Neural cell (in vitro differentiated cells): ENCODE measurements at regions not wholly inside any gene's neighbourhood (a gene's known extent, or its start where the extent isn't known, plus 50 kb on each side); places are given as distances from the start of the nearest gene placed in this dataset.

Source experiments
- H2AFZ ChIP-seq: fragments of 200-600, 300-800 bp; sonication (generic), shearing (Covaris generic); 2 replicates; pipeline ENCODE4 v1.6.0; 2014; ENCODE audit warnings: low read depth, mild to moderate bottlenecking, antibody characterized with exemption, low read length, moderate library complexity
- H3F3A ChIP-seq: fragments of 200-600 bp; shearing (Covaris generic); 2 replicates; pipeline ENCODE4 v1.6.1; 2016; ENCODE audit warnings: mild to moderate bottlenecking, moderate library complexity, mixed read lengths, antibody characterized with exemption, low read length; ENCODE audit not compliant: insufficient read depth, poor library complexity, severe bottlenecking
- H3K27ac ChIP-seq: fragments of 200-600, 300-800 bp; sonication (generic), shearing (Covaris generic); 2 replicates; pipeline ENCODE4 v1.5.1; 2014; ENCODE audit warnings: mild to moderate bottlenecking, low read length, moderate library complexity
- H3K27me3 ChIP-seq: fragments of 300-800, 200-600 bp; sonication (generic), shearing (Covaris generic); 2 replicates; pipeline ENCODE4 v1.6.0; 2014; ENCODE audit warnings: mild to moderate bottlenecking, low read depth, low read length, moderate library complexity; ENCODE audit not compliant: insufficient read depth
- H3K36me3 ChIP-seq: fragments of 300-800, 200-600 bp; sonication (generic), shearing (Covaris generic); 2 replicates; pipeline ENCODE4 v1.5.1; 2014; ENCODE audit warnings: mild to moderate bottlenecking, antibody characterized with exemption, low read length, moderate library complexity; ENCODE audit not compliant: insufficient read depth
- H3K4me2 ChIP-seq: fragments of 300-800, 200-600 bp; sonication (generic), shearing (Covaris generic); 2 replicates; pipeline ENCODE4 v1.6.0; 2014; ENCODE audit warnings: mild to moderate bottlenecking, low read length
- H3K4me3 ChIP-seq: fragments of 300-800, 200-600 bp; sonication (generic), shearing (Covaris generic); 2 replicates; pipeline ENCODE4 v1.5.1; 2014; ENCODE audit warnings: mild to moderate bottlenecking, low read length, moderate library complexity
- H3K79me2 ChIP-seq: fragments of 200-600 bp; shearing (Covaris generic); replicated peaks from 2 replicates; pipeline ENCODE4 v1.6.0; 2014; ENCODE audit warnings: mild to moderate bottlenecking, low read length, moderate library complexity; ENCODE audit not compliant: insufficient read depth
- H3K9ac ChIP-seq: fragments of 300-800, 200-600 bp; sonication (generic), shearing (Covaris generic); 2 replicates; pipeline ENCODE4 v1.6.1; 2016; ENCODE audit warnings: mild to moderate bottlenecking, low read length, mixed read lengths
- H3K9me2 ChIP-seq: fragments of 200-600 bp; shearing (Covaris generic); 2 replicates; pipeline ENCODE4 v1.6.1; 2016; ENCODE audit warnings: mild to moderate bottlenecking, low read length, mixed read lengths; ENCODE audit not compliant: insufficient read depth
- H3K9me3 ChIP-seq: fragments of 200-600, 300-800 bp; sonication (generic), shearing (Covaris generic); 2 replicates; pipeline ENCODE4 v1.6.1; 2016; ENCODE audit warnings: mild to moderate bottlenecking, mixed run types, low read length, moderate library complexity, mixed read lengths
- H4K20me1 ChIP-seq: fragments of 200-600 bp; shearing (Covaris generic); 2 replicates; pipeline ENCODE4 v1.6.1; 2016; ENCODE audit warnings: mild to moderate bottlenecking, mixed run types; ENCODE audit not compliant: insufficient read depth
- EP300 ChIP-seq: fragments of 450-650 bp; conservative IDR thresholded peaks from 2 replicates; pipeline ENCODE4 v1.6.1; 2014; ENCODE audit warnings: antibody characterized with exemption, mild to moderate bottlenecking, moderate library complexity; ENCODE audit not compliant: poor library complexity, severe bottlenecking
- EZH2 ChIP-seq: fragments of 200-600, 300-800 bp; shearing (Covaris generic), sonication (generic); IDR thresholded peaks from 2 replicates; pipeline ENCODE4 v1.6.1; 2014; ENCODE audit warnings: antibody characterized with exemption, low read length, borderline replicate concordance, mild to moderate bottlenecking; ENCODE audit not compliant: insufficient read depth, poor library complexity, severe bottlenecking
- MXI1 ChIP-seq: fragments of 450-650 bp; conservative IDR thresholded peaks from 2 replicates; pipeline ENCODE4 v1.6.1; 2014; ENCODE audit warnings: antibody characterized with exemption, mild to moderate bottlenecking; ENCODE audit not compliant: poor library complexity, severe bottlenecking
- POLR2AphosphoS5 ChIP-seq: IDR thresholded peaks from 2 replicates; pipeline ENCODE4 v1.6.1; 2012
- RAD21 ChIP-seq: fragments of 450-650 bp; conservative IDR thresholded peaks from 2 replicates; pipeline ENCODE4 v1.6.1; 2014; ENCODE audit warnings: antibody characterized with exemption, mild to moderate bottlenecking, moderate library complexity
- SMC3 ChIP-seq: fragments of 450-650 bp; conservative IDR thresholded peaks from 2 replicates; pipeline ENCODE4 v1.6.1; 2014; ENCODE audit warnings: antibody characterized with exemption, mild to moderate bottlenecking, moderate library complexity; ENCODE audit not compliant: poor library complexity
- TAF1 ChIP-seq: IDR thresholded peaks from 2 replicates; pipeline ENCODE4 v1.6.1; 2012; ENCODE audit warnings: low read depth
- TF ChIP-seq, protein P1 (sequence below): IDR thresholded peaks from 2 replicates; pipeline ENCODE4 v1.6.1; 2012; ENCODE audit warnings: borderline replicate concordance
- TF ChIP-seq, protein P2 (sequence below): fragments of 450-650 bp; IDR thresholded peaks from 2 replicates; pipeline ENCODE4 v1.5.1; 2014; ENCODE audit warnings: antibody characterized with exemption, mild to moderate bottlenecking, moderate library complexity; ENCODE audit not compliant: poor library complexity, severe bottlenecking

DNA sequence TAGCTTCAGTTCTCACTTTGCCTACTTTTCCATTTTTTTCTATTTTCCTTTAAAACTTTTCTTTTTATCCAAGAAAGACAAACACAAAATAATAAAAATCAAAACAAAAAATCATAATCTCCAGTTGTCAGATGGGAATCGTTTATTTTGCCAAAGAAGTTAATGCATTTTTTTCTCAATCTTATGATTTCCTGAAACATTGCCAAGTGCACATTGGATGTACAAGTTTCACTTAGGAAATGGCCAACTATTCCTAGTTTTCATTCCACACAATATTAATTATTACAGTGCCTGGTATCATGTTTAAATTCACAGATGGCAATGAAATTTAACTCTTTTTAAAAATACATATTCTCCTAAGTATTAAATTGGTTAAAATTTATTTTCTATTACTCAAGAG is 1050.5 kb downstream of the TTLL7 start:
- Histone ChIP-seq H3K27me3 (no peaks in the 10 kb centered on the region), H3F3A (no peaks in the 10 kb centered on the region), H3K4me3 (no peak overlapping the region), H3K36me3 (no peaks in the 10 kb centered on the region), H3K27ac (no peak overlapping the region), H3K9me2 (no peaks in the 10 kb centered on the region), H4K20me1 (no peaks in the 10 kb centered on the region), H2AFZ (no peak overlapping the region), H3K4me2 (no peak overlapping the region), H3K79me2 (no peaks in the 10 kb centered on the region), H3K9me3 (no peaks in the 10 kb centered on the region), H3K9ac (no peak overlapping the region)
- TF ChIP-seq POLR2AphosphoS5 (no peak), SMC3 (no peak), RAD21 (no peak), EP300 (no peak), TAF1 (no peak), MXI1 (no peak), EZH2 (no peak)
- TF ChIP-seq, protein P1, sequence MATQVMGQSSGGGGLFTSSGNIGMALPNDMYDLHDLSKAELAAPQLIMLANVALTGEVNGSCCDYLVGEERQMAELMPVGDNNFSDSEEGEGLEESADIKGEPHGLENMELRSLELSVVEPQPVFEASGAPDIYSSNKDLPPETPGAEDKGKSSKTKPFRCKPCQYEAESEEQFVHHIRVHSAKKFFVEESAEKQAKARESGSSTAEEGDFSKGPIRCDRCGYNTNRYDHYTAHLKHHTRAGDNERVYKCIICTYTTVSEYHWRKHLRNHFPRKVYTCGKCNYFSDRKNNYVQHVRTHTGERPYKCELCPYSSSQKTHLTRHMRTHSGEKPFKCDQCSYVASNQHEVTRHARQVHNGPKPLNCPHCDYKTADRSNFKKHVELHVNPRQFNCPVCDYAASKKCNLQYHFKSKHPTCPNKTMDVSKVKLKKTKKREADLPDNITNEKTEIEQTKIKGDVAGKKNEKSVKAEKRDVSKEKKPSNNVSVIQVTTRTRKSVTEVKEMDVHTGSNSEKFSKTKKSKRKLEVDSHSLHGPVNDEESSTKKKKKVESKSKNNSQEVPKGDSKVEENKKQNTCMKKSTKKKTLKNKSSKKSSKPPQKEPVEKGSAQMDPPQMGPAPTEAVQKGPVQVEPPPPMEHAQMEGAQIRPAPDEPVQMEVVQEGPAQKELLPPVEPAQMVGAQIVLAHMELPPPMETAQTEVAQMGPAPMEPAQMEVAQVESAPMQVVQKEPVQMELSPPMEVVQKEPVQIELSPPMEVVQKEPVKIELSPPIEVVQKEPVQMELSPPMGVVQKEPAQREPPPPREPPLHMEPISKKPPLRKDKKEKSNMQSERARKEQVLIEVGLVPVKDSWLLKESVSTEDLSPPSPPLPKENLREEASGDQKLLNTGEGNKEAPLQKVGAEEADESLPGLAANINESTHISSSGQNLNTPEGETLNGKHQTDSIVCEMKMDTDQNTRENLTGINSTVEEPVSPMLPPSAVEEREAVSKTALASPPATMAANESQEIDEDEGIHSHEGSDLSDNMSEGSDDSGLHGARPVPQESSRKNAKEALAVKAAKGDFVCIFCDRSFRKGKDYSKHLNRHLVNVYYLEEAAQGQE, result no peak
- TF ChIP-seq, protein P2, sequence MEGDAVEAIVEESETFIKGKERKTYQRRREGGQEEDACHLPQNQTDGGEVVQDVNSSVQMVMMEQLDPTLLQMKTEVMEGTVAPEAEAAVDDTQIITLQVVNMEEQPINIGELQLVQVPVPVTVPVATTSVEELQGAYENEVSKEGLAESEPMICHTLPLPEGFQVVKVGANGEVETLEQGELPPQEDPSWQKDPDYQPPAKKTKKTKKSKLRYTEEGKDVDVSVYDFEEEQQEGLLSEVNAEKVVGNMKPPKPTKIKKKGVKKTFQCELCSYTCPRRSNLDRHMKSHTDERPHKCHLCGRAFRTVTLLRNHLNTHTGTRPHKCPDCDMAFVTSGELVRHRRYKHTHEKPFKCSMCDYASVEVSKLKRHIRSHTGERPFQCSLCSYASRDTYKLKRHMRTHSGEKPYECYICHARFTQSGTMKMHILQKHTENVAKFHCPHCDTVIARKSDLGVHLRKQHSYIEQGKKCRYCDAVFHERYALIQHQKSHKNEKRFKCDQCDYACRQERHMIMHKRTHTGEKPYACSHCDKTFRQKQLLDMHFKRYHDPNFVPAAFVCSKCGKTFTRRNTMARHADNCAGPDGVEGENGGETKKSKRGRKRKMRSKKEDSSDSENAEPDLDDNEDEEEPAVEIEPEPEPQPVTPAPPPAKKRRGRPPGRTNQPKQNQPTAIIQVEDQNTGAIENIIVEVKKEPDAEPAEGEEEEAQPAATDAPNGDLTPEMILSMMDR, result no peak

DNA sequence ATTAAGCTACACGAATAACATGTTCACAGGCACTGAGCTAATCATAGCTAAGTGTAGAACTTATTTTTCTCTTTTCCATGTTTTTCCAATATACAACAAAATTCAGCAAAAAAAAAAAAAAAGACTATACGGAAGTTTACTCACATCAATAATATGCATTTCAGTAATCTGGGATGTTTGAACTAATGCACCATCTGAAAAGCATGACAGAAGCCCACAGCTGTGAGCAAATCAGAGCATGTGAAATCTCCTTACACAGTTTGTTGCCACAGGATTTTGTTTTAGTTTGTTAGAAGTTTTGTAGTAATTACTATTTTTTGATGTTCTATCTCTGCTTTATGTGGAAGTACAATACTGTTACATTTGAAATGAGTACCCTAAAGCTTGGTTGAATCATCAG is 1051.7 kb downstream of the TTLL7 start:
- Histone ChIP-seq H3F3A (no peaks in the 10 kb centered on the region), H3K9me3 (no peaks in the 10 kb centered on the region), H3K9ac (no peak overlapping the region), H3K4me2 (no peak overlapping the region), H3K4me3 (no peak overlapping the region), H3K36me3 (no peaks in the 10 kb centered on the region), H3K9me2 (no peaks in the 10 kb centered on the region), H4K20me1 (no peaks in the 10 kb centered on the region), H3K27ac (no peak overlapping the region), H3K27me3 (no peaks in the 10 kb centered on the region), H2AFZ (no peak overlapping the region), H3K79me2 (no peaks in the 10 kb centered on the region)
- TF ChIP-seq, protein P1, result no peak
- TF ChIP-seq TAF1 (no peak), POLR2AphosphoS5 (no peak), RAD21 (no peak), EZH2 (no peak), MXI1 (no peak), SMC3 (no peak), EP300 (no peak)
- TF ChIP-seq, protein P2, result no peak
